OCI-LY3 (cell line): ENCODE measurements at regions not wholly inside any gene's neighbourhood (a gene's known extent, or its start where the extent isn't known, plus 50 kb on each side); places are given as distances from the start of the nearest gene placed in this dataset.

Source experiments
- CTCF ChIP-seq: fragments of 200-600, 300-600 bp; sonication (generic); IDR thresholded peaks from 2 replicates; pipeline ENCODE4 v1.5.1; 2014; ENCODE audit warnings: antibody characterized with exemption, low read length, low read depth
- EZH2phosphoT487 ChIP-seq: fragments of 200-600 bp; shearing (Covaris generic); IDR thresholded peaks from 2 replicates; pipeline ENCODE4 v1.6.1; 2018; ENCODE audit warnings: antibody characterized with exemption, mixed run types, low read depth

GRCh38 chr2:121072784-121073183 lies 212.2 kb downstream of the TFCP2L1 start:
- TF ChIP-seq CTCF (no peak), EZH2phosphoT487 (no peak)
